Activated CD4-positive, alpha-beta T cell treated with anti-CD3 and anti-CD28 coated beads, Interleukin-2, amount 10 ng/mL, durations not matched to agents 7 days and 5 days (primary cell): ENCODE measurements at regions not wholly inside any gene's neighbourhood (a gene's known extent, or its start where the extent isn't known, plus 50 kb on each side); places are given as distances from the start of the nearest gene placed in this dataset.

ENCODE experiments used
- CTCF ChIA-PET: fragments of 350-600 bp; sonication (Branson Sonifier 250); formaldehyde crosslinking; loops from one replicate; lab custom pipeline; 2021; ENCODE audit warnings: antibody characterized with exemption; lab: Charles Lee
- POLR2A ChIA-PET: fragments of 350-600 bp; sonication (Branson Sonifier 250); formaldehyde crosslinking; loops from one replicate; lab custom pipeline; 2021; ENCODE audit warnings: antibody characterized with exemption; lab: Charles Lee
- DNase-seq: peaks from one replicate; pipeline ENCODE4 v3.0.0-alpha.2; 2020
- H3K27ac Mint-ChIP-seq: one replicate; pipeline ENCODE4 v1.8.0; 2021; ENCODE audit warnings: mild to moderate bottlenecking, moderate library complexity, mixed read lengths
- H3K27me3 Mint-ChIP-seq: one replicate; pipeline ENCODE4 v1.8.0; 2021; ENCODE audit warnings: mixed read lengths
- H3K36me3 Mint-ChIP-seq: one replicate; pipeline ENCODE4 v1.8.0; 2021; ENCODE audit warnings: low read depth, mixed read lengths
- H3K4me1 Mint-ChIP-seq: one replicate; pipeline ENCODE4 v1.8.0; 2021; ENCODE audit warnings: mixed read lengths
- H3K4me3 Mint-ChIP-seq: one replicate; pipeline ENCODE4 v1.8.0; 2021; ENCODE audit warnings: mild to moderate bottlenecking, moderate library complexity, mixed read lengths
- H3K9me3 Mint-ChIP-seq: one replicate; pipeline ENCODE4 v1.8.0; 2021; ENCODE audit warnings: mixed read lengths

DNA sequence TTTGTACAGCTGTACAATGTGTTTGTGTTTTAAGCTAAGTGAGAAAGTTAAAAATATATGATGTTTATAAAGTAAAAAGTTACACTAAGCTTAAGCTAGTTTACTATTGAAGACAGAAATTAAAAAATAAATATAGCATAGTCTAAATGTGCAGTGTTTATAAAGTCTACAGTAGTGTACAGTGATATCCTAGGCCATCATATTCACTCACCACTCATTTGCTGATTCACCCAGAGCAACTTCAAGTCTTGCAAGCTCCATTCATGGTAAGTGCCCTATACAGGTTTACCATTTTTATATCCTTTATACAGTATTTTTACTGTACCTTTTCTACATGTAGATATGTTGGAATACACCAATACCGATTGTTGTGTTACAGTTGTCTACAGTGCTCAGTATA lies 553.2 kb upstream of the TBL1XR1 start:
- Mint-ChIP-seq H3K4me1 (no peaks in the 10 kb centered on the region), H3K36me3 (no peaks in the 10 kb centered on the region), H3K4me3 (no peak overlapping the region), H3K27me3 (no peaks in the 10 kb centered on the region), H3K27ac (no peak overlapping the region), H3K9me3 (no peaks in the 10 kb centered on the region)
- DNase-seq = no peak
- ChIA-PET CTCF (no interaction called here), POLR2A (no interaction called here)

DNA sequence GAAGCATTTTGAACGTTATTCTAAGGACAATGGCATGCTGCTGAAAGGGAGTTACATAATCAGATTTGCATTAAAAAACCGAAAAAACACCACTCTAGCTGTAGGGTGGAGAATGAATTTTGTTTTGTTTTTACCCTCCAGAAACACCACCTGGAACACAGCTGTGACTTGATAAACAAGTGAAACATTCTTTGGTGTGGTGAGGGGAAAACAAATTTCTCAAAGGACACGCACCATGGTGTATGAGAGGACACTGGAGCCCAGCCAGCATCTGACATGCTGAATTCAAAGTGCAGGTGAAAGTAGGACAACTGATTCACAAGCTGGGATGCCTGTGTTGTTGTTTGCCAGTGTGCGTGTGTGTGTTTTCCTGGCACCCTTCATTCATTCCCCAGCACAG lies 554.5 kb upstream of the TBL1XR1 start:
- CTCF ChIA-PET = interaction anchor here (0.7 to 0.8 kb wide), 2 partner anchors 20 to 47 kb away, joined by 3 to 4 read pairs; no protein-coding TSS in a partner anchor

DNA sequence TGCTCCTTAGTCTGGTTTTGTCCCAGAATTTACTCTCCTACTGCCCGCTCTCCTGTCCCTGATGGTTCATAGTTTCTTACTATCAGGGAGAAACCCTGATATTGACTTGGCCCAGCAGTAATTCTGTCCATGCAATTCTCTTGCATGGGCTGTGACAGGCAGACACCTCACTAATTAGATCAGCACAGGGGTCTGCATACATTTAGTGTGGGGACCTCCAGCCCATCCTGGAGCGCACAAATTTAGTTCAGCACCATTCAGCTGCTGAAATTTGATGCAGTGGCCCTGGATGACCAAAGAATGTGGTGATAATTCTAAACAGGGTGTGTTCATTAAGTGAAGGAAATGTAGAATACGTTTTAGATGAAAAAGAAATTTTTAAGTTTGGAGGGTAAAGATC lies 555.5 kb upstream of the TBL1XR1 start:
- no peaks in the 10 kb centered on the region for H3K4me1 Mint-ChIP-seq
- peak overlapping the region; percentile 9 for H3K27ac Mint-ChIP-seq
- no peaks in the 10 kb centered on the region for H3K36me3 Mint-ChIP-seq
- DNase-seq = no peak
- no peak overlapping the region for H3K4me3 Mint-ChIP-seq
- no peaks in the 10 kb centered on the region for H3K27me3 Mint-ChIP-seq
- ChIA-PET POLR2A (no interaction called here), CTCF (no interaction called here)
- no peaks in the 10 kb centered on the region for H3K9me3 Mint-ChIP-seq

More for the DNA sequence above, 554.5 kb upstream of the TBL1XR1 start:
- H3K36me3 Mint-ChIP-seq = no peaks in the 10 kb centered on the region
- no peaks in the 10 kb centered on the region for H3K9me3 Mint-ChIP-seq
- H3K27me3 Mint-ChIP-seq = no peaks in the 10 kb centered on the region
- POLR2A ChIA-PET = no interaction called here
- H3K4me3 Mint-ChIP-seq = no peak overlapping the region
- H3K4me1 Mint-ChIP-seq = no peaks in the 10 kb centered on the region
- no peak overlapping the region for H3K27ac Mint-ChIP-seq
- no peak for DNase-seq

- ChIA-PET POLR2A (no interaction called here), CTCF (interaction anchor here (1.0 kb wide), 1 partner anchor 172 kb away, joined by 3 read pairs; no protein-coding TSS in a partner anchor)
- Mint-ChIP-seq H3K4me1 (no peaks in the 10 kb centered on the region), H3K9me3 (peaks cover 3% of the 10 kb centered on the region), H3K4me3 (no peak overlapping the region), H3K36me3 (no peaks in the 10 kb centered on the region), H3K27ac (no peak overlapping the region), H3K27me3 (no peaks in the 10 kb centered on the region)
- no peak for DNase-seq
Observed at GRCh38 chr3:177753451-177754155, 556.3 kb upstream of the TBL1XR1 start.

DNA sequence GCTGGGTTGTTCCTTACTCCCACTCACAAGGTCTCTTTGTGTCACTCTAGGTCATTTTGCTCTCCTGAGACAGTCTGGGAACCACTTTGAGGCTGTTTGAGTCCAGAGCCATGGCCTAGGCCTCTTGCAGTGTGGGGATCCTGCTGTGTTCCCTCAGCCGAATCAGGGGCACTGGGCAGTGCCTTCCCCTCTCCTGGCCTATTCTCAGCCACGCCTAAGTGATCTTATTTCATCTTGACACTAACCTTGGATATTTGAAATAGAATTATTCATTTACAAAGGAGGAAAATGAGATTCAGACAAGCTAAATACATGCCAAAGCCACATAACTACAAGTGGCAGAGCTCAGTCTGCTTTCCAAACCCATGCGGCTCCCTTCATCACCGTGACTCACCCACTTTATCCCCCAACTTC lies 557.2 kb upstream of the TBL1XR1 start:
- DNase-seq = no peak
- H3K4me3 Mint-ChIP-seq = no peak overlapping the region
- H3K27ac Mint-ChIP-seq = no peak overlapping the region
- no peaks in the 10 kb centered on the region for H3K36me3 Mint-ChIP-seq
- no peaks in the 10 kb centered on the region for H3K27me3 Mint-ChIP-seq
- ChIA-PET CTCF (interaction anchor here (1.0 kb wide), 1 partner anchor 173 kb away, joined by 3 read pairs; no protein-coding TSS in a partner anchor), POLR2A (no interaction called here)
- H3K4me1 Mint-ChIP-seq = no peaks in the 10 kb centered on the region
- H3K9me3 Mint-ChIP-seq = peaks cover 10% of the 10 kb centered on the region

GRCh38 chr3:177758126-177758525 lies 560.8 kb upstream of the TBL1XR1 start:
- ChIA-PET POLR2A (no interaction called here), CTCF (interaction anchor here (0.9 to 1.3 kb wide), 2 partner anchors 19 to 76 kb away, joined by 5 read pairs; no protein-coding TSS in a partner anchor)
- Mint-ChIP-seq H3K4me3 (no peak overlapping the region), H3K4me1 (no peaks in the 10 kb centered on the region), H3K27me3 (no peaks in the 10 kb centered on the region), H3K9me3 (peaks cover 16% of the 10 kb centered on the region), H3K36me3 (no peaks in the 10 kb centered on the region), H3K27ac (no peak overlapping the region)
- no peak for DNase-seq

- no peak for DNase-seq
Observed at GRCh38 chr3:177760803-177761202, 563.5 kb upstream of the TBL1XR1 start.

GRCh38 chr3:177764377-177764912 lies 567.2 kb upstream of the TBL1XR1 start:
- Mint-ChIP-seq H3K27ac (no peak overlapping the region), H3K9me3 (peaks cover 24% of the 10 kb centered on the region), H3K27me3 (no peaks in the 10 kb centered on the region), H3K4me1 (no peaks in the 10 kb centered on the region), H3K36me3 (peaks cover 4% of the 10 kb centered on the region), H3K4me3 (no peak overlapping the region)
- no peak for DNase-seq
- POLR2A ChIA-PET = no interaction called here
- CTCF ChIA-PET = no interaction called here

More at GRCh38 chr3:177760803-177761202, 563.5 kb upstream of the TBL1XR1 start:
- H3K36me3 Mint-ChIP-seq = no peaks in the 10 kb centered on the region
- peaks cover 18% of the 10 kb centered on the region for H3K9me3 Mint-ChIP-seq
- H3K27me3 Mint-ChIP-seq = no peaks in the 10 kb centered on the region
- no peaks in the 10 kb centered on the region for H3K4me1 Mint-ChIP-seq
- no peak overlapping the region for H3K4me3 Mint-ChIP-seq
- ChIA-PET CTCF (no interaction called here), POLR2A (no interaction called here)
- no peak overlapping the region for H3K27ac Mint-ChIP-seq

- DNase-seq = no peak
- no peak overlapping the region for H3K27ac Mint-ChIP-seq
- H3K27me3 Mint-ChIP-seq = no peaks in the 10 kb centered on the region
- H3K4me1 Mint-ChIP-seq = no peaks in the 10 kb centered on the region
- H3K9me3 Mint-ChIP-seq = peaks cover 24% of the 10 kb centered on the region
- ChIA-PET POLR2A (no interaction called here), CTCF (no interaction called here)
- no peak overlapping the region for H3K4me3 Mint-ChIP-seq
- peaks cover 4% of the 10 kb centered on the region for H3K36me3 Mint-ChIP-seq
Observed at GRCh38 chr3:177764933-177765332, 567.7 kb upstream of the TBL1XR1 start.

DNA sequence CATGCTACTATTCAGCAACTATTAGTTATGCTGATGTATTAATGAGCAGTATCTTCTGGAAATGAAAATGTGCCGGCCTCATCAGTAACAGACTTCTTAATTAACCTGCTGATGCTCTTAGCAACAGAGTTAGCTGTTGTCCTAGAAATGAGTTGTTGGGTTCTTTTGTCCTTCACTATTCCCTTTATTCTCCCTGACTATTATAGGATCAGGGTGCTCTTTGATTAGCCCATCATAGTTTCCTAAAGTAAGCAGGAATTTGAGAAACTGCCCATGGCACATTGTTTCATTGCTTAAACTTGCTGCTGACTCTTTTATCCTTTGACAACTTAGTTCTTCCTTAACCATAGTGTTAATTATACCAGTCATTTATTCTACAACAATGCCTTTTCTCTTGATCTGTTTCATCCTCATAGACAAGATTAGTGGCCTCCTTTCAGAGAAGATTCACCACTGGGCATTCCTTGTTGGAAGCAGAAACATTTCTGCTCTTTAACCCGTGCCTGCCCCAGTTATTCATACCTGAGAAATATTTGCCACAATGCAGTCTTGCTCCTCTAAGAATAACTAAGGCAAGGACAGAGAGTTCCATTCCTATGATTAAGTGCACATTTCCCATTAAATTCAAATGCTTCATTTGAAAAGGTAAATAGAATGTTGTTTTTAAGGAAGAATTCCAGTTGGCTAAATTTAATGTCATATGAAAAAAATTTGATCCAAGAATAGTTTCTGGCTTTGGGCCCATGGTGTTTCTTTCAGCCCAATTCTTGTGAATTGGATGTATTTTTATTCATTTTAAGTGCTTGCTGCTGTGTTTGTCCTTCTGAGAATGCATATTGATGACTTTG lies 573.3 kb upstream of the TBL1XR1 start:
- POLR2A ChIA-PET = no interaction called here

GRCh38 chr3:177771780-177772179 lies 574.5 kb upstream of the TBL1XR1 start:
- H3K4me3 Mint-ChIP-seq = no peak overlapping the region
- ChIA-PET CTCF (no interaction called here), POLR2A (no interaction called here)
- no peaks in the 10 kb centered on the region for H3K27me3 Mint-ChIP-seq
- peaks cover 7% of the 10 kb centered on the region for H3K36me3 Mint-ChIP-seq
- no peaks in the 10 kb centered on the region for H3K4me1 Mint-ChIP-seq
- H3K9me3 Mint-ChIP-seq = peaks cover 19% of the 10 kb centered on the region
- no peak for DNase-seq
- H3K27ac Mint-ChIP-seq = no peak overlapping the region

More for the DNA sequence above, 573.3 kb upstream of the TBL1XR1 start:
- H3K4me1 Mint-ChIP-seq = no peaks in the 10 kb centered on the region
- H3K27ac Mint-ChIP-seq = no peak overlapping the region
- peaks cover 7% of the 10 kb centered on the region for H3K36me3 Mint-ChIP-seq
- no peak overlapping the region for H3K4me3 Mint-ChIP-seq
- DNase-seq = no peak
- CTCF ChIA-PET = no interaction called here
- no peaks in the 10 kb centered on the region for H3K27me3 Mint-ChIP-seq
- H3K9me3 Mint-ChIP-seq = peaks cover 22% of the 10 kb centered on the region

GRCh38 chr3:177772908-177773557 lies 575.8 kb upstream of the TBL1XR1 start:
- DNase-seq = no peak
- Mint-ChIP-seq H3K4me1 (peaks cover 5% of the 10 kb centered on the region), H3K27me3 (no peaks in the 10 kb centered on the region), H3K36me3 (peaks cover 4% of the 10 kb centered on the region), H3K9me3 (peaks cover 18% of the 10 kb centered on the region), H3K27ac (no peak overlapping the region), H3K4me3 (no peak overlapping the region)
- ChIA-PET CTCF (interaction anchor here (0.6 kb wide), 1 partner anchor 611 kb away, joined by 3 read pairs; no protein-coding TSS in a partner anchor), POLR2A (no interaction called here)
